AG08396 (cell line): ENCODE measurements at regions not wholly inside any gene's neighbourhood (a gene's known extent, or its start where the extent isn't known, plus 50 kb on each side); places are given as distances from the start of the nearest gene placed in this dataset.

ENCODE experiments used
- DNase-seq: peaks from one replicate; pipeline ENCODE4 v3.0.0; 2012; ENCODE audit warnings: low spot score, mixed read lengths

- DNase-seq, result no peak
Measured at GRCh38 chr2:9681427-9681817, 50.6 kb upstream of the YWHAQ start.

- DNase-seq, result no peak
Measured at GRCh38 chr2:9685637-9686036, 54.8 kb upstream of the YWHAQ start.

GRCh38 chr2:9686061-9686460, 55.3 kb upstream of the YWHAQ start:
- DNase-seq, result no peak

GRCh38 chr2:9690252-9690651, 59.5 kb upstream of the YWHAQ start:
- no peak for DNase-seq

- DNase-seq, result no peak
Measured at GRCh38 chr2:9690716-9691498, 60.1 kb upstream of the YWHAQ start.

GRCh38 chr2:9692456-9693195, 61.8 kb upstream of the YWHAQ start:
- peak; percentile 36 for DNase-seq

GRCh38 chr2:9693196-9693491, 62.3 kb upstream of the YWHAQ start:
- peak; percentile 81 for DNase-seq

- no peak for DNase-seq
Measured at GRCh38 chr2:9693646-9694045, 62.8 kb upstream of the YWHAQ start.

- DNase-seq, result no peak
Measured at GRCh38 chr2:9694661-9695234, 64.0 kb upstream of the YWHAQ start.

GRCh38 chr2:9695941-9696340, 65.1 kb upstream of the YWHAQ start:
- DNase-seq, result no peak

- no peak for DNase-seq
Measured at GRCh38 chr2:9696731-9697130, 65.9 kb upstream of the YWHAQ start.

- no peak for DNase-seq
Measured at GRCh38 chr2:9697909-9698308, 67.1 kb upstream of the YWHAQ start.

- peak; percentile 81 for DNase-seq
Measured at GRCh38 chr2:9699139-9700108, 68.6 kb upstream of the YWHAQ start.

GRCh38 chr2:9700109-9700495, 69.3 kb upstream of the YWHAQ start:
- DNase-seq, result no peak

GRCh38 chr2:9702604-9703084, 71.8 kb upstream of the YWHAQ start:
- DNase-seq, result no peak

GRCh38 chr2:9703085-9703678, 72.4 kb upstream of the YWHAQ start:
- DNase-seq, result peak; percentile 85

GRCh38 chr2:9703701-9704221, 73.0 kb upstream of the YWHAQ start:
- peak; percentile 80 for DNase-seq

- no peak for DNase-seq
Measured at GRCh38 chr2:9704600-9704999, 73.8 kb upstream of the YWHAQ start.

- DNase-seq, result no peak
Measured at GRCh38 chr2:9705196-9705595, 74.4 kb upstream of the YWHAQ start.

GRCh38 chr2:9707008-9707407, 76.2 kb upstream of the YWHAQ start:
- DNase-seq, result no peak

- DNase-seq, result no peak
Measured at GRCh38 chr2:9707611-9708160, 76.9 kb upstream of the YWHAQ start.
